Astrocyte (in vitro differentiated cells and primary cell): ENCODE measurements at regions not wholly inside any gene's neighbourhood (a gene's known extent, or its start where the extent isn't known, plus 50 kb on each side); places are given as distances from the start of the nearest gene placed in this dataset.

Experiments used
- DNase-seq: peaks from one replicate; pipeline ENCODE4 v3.0.0-alpha.2; 2010; ENCODE audit warnings: low read depth
- FAIRE-seq: peaks from 2 replicates; lab custom pipeline; 2011; peaks lifted over from hg19 to GRCh38; lab: Jason Lieb, UNC
- H2AFZ ChIP-seq: 2 replicates; pipeline ENCODE4 v1.6.0; 2012; ENCODE audit warnings: low read depth, low read length, inconsistent platforms
- H3K27ac ChIP-seq: 2 replicates; pipeline ENCODE4 v1.5.1; 2011; ENCODE audit warnings: low read depth, low read length, inconsistent platforms
- H3K27me3 ChIP-seq: 2 replicates; pipeline ENCODE4 v1.6.0; 2011; ENCODE audit warnings: low read length, inconsistent platforms; ENCODE audit not compliant: insufficient read depth
- H3K36me3 ChIP-seq: 2 replicates; pipeline ENCODE4 v1.5.1; 2011; ENCODE audit warnings: low read length, inconsistent platforms; ENCODE audit not compliant: insufficient read depth
- H3K4me1 ChIP-seq: 2 replicates; pipeline ENCODE4 v1.5.1; 2011; ENCODE audit warnings: low read length, inconsistent platforms; ENCODE audit not compliant: insufficient read depth
- H3K4me2 ChIP-seq: 2 replicates; pipeline ENCODE4 v1.6.0; 2012; ENCODE audit warnings: low read length, inconsistent platforms
- H3K4me3 ChIP-seq: 2 replicates; pipeline ENCODE4 v1.5.1; 2011; ENCODE audit warnings: low read depth, mild to moderate bottlenecking, low read length, inconsistent platforms; ENCODE audit not compliant: insufficient read depth
- H3K79me2 ChIP-seq: 2 replicates; pipeline ENCODE4 v1.6.0; 2012; ENCODE audit warnings: mild to moderate bottlenecking, low read length, inconsistent platforms; ENCODE audit not compliant: insufficient read depth
- H3K9ac ChIP-seq: 2 replicates; pipeline ENCODE4 v1.6.0; 2012; ENCODE audit warnings: mild to moderate bottlenecking, low read length, inconsistent platforms
- H3K9me3 ChIP-seq: 2 replicates; pipeline ENCODE4 v1.5.1; 2012; ENCODE audit warnings: low read depth, mild to moderate bottlenecking, low read length, inconsistent platforms; ENCODE audit not compliant: insufficient read depth
- H4K20me1 ChIP-seq: 2 replicates; pipeline ENCODE4 v1.6.0; 2012; ENCODE audit warnings: low read length, inconsistent platforms; ENCODE audit not compliant: insufficient read depth
- H3K27ac Mint-ChIP-seq: one replicate; pipeline ENCODE4 v1.8.0; 2021; ENCODE audit warnings: mild to moderate bottlenecking, mixed read lengths; ENCODE audit not compliant: unreplicated experiment
- H3K27me3 Mint-ChIP-seq: one replicate; pipeline ENCODE4 v1.8.0; 2021; ENCODE audit warnings: low read depth, mixed read lengths; ENCODE audit not compliant: unreplicated experiment
- H3K36me3 Mint-ChIP-seq: one replicate; pipeline ENCODE4 v1.8.0; 2021; ENCODE audit warnings: low read depth, mixed read lengths; ENCODE audit not compliant: unreplicated experiment
- H3K4me1 Mint-ChIP-seq: one replicate; pipeline ENCODE4 v1.8.0; 2021; ENCODE audit warnings: low read depth, mixed read lengths; ENCODE audit not compliant: unreplicated experiment
- H3K4me3 Mint-ChIP-seq: one replicate; pipeline ENCODE4 v1.8.0; 2021; ENCODE audit warnings: mild to moderate bottlenecking, moderate library complexity, mixed read lengths; ENCODE audit not compliant: unreplicated experiment
- H3K9me3 Mint-ChIP-seq: one replicate; pipeline ENCODE4 v1.8.0; 2021; ENCODE audit warnings: mild to moderate bottlenecking, mixed read lengths; ENCODE audit not compliant: unreplicated experiment
- EZH2 ChIP-seq: IDR thresholded peaks from 2 replicates; pipeline ENCODE4 v1.6.1; 2012; ENCODE audit warnings: mild to moderate bottlenecking, low read length, inconsistent platforms; ENCODE audit not compliant: insufficient read depth
- TF ChIP-seq, protein P1 (sequence below): IDR thresholded peaks from 2 replicates; pipeline ENCODE4 v1.5.1; 2011; ENCODE audit warnings: low read depth, mild to moderate bottlenecking, inconsistent platforms, low read length, moderate library complexity; ENCODE audit not compliant: insufficient read depth

DNA sequence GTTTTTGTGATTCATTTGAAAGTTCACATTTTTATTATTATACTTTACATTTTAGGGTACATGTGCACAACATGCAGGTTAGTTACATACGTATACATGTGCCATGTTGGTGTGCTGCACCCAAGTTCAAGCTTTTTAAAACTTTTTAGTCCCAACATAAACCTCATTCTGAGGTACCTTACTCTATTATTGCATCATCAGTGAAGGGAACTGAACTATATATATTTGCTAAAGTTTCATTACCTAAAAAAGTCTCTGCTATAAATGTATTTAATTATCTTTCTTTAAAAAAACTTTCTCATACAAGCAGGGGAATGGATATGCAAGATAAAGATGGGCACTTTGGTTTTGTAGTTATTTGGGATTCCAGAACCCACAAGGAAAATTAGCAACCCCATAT is 931.4 kb upstream of the ADGRL2 start:
- no peak overlapping the region for H3K9ac ChIP-seq
- H3K36me3 ChIP-seq: no peaks in the 10 kb centered on the region
- no peaks in the 10 kb centered on the region for H3K4me1 ChIP-seq
- no peak overlapping the region for H2AFZ ChIP-seq
- H3K4me1 Mint-ChIP-seq: peaks cover 2% of the 10 kb centered on the region
- H3K27ac Mint-ChIP-seq: no peak overlapping the region
- H3K36me3 Mint-ChIP-seq: no peaks in the 10 kb centered on the region
- no peaks in the 10 kb centered on the region for H3K9me3 ChIP-seq
- no peaks in the 10 kb centered on the region for H3K9me3 Mint-ChIP-seq
- no peaks in the 10 kb centered on the region for H3K27me3 ChIP-seq
- no peaks in the 10 kb centered on the region for H3K79me2 ChIP-seq
- no peak overlapping the region for H3K4me3 Mint-ChIP-seq
- H3K4me3 ChIP-seq: no peak overlapping the region
- no peaks in the 10 kb centered on the region for H3K27me3 Mint-ChIP-seq
- no peak for FAIRE-seq
- H4K20me1 ChIP-seq: no peaks in the 10 kb centered on the region
- TF ChIP-seq EZH2: no peak
- TF ChIP-seq, protein P1, sequence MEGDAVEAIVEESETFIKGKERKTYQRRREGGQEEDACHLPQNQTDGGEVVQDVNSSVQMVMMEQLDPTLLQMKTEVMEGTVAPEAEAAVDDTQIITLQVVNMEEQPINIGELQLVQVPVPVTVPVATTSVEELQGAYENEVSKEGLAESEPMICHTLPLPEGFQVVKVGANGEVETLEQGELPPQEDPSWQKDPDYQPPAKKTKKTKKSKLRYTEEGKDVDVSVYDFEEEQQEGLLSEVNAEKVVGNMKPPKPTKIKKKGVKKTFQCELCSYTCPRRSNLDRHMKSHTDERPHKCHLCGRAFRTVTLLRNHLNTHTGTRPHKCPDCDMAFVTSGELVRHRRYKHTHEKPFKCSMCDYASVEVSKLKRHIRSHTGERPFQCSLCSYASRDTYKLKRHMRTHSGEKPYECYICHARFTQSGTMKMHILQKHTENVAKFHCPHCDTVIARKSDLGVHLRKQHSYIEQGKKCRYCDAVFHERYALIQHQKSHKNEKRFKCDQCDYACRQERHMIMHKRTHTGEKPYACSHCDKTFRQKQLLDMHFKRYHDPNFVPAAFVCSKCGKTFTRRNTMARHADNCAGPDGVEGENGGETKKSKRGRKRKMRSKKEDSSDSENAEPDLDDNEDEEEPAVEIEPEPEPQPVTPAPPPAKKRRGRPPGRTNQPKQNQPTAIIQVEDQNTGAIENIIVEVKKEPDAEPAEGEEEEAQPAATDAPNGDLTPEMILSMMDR: no peak
- DNase-seq: no peak
- H3K27ac ChIP-seq: no peak overlapping the region
- no peak overlapping the region for H3K4me2 ChIP-seq

DNA sequence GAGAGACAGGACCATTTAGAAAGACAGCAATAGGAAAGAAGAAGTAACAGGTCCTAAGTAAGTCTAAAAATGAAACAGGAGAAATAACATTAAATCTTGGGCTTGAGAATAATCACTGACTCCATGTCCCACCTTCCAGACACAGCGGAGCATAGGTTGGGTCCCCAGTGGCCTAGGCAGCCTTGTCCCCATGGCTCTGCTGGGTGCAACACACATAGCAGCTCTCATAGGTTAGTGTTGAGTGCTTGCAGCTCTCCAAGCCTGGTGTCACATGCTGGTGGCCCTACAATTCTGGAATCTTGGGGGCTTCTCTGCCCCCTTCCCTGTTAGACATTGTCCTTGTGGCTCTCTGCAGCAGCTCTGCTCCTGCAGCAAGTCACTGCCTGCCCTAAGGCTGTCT is 952.8 kb upstream of the ADGRL2 start:
- no peaks in the 10 kb centered on the region for H3K79me2 ChIP-seq
- H3K4me3 Mint-ChIP-seq: no peak overlapping the region
- H3K9ac ChIP-seq: no peak overlapping the region
- no peaks in the 10 kb centered on the region for H3K36me3 Mint-ChIP-seq
- no peaks in the 10 kb centered on the region for H3K27me3 Mint-ChIP-seq
- DNase-seq (no peak), FAIRE-seq (no peak)
- no peak for TF ChIP-seq EZH2
- TF ChIP-seq, protein P1: no peak
- H3K4me1 Mint-ChIP-seq: no peaks in the 10 kb centered on the region
- H3K36me3 ChIP-seq: no peaks in the 10 kb centered on the region
- H3K4me2 ChIP-seq: no peak overlapping the region
- no peaks in the 10 kb centered on the region for H4K20me1 ChIP-seq
- no peak overlapping the region for H3K27ac ChIP-seq
- no peak overlapping the region for H3K27ac Mint-ChIP-seq
- H3K4me1 ChIP-seq: no peaks in the 10 kb centered on the region
- H3K9me3 Mint-ChIP-seq: no peaks in the 10 kb centered on the region
- H3K4me3 ChIP-seq: no peak overlapping the region
- H3K27me3 ChIP-seq: no peaks in the 10 kb centered on the region
- H3K9me3 ChIP-seq: no peaks in the 10 kb centered on the region
- H2AFZ ChIP-seq: no peak overlapping the region

DNA sequence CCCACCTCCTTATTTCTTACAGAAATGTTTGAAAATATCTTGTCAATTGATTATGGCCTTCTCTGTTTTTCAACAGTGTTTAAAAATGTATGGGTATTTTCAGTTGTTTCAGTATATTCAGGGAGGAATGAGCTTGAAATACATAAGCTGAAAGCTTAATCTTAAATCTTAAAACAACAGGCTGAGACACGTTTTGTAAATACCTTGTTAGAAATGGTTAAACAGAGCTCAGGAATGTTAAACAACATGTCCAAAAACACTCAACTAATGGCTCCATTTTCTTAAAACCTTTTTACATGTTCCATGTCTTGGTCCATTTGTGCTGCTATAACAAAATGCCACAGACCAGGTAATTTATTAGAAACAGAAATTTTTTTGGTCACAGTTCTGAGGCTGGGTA is 953.8 kb upstream of the ADGRL2 start:
- Histone ChIP-seq H2AFZ (no peak overlapping the region), H3K36me3 (no peaks in the 10 kb centered on the region), H3K4me1 (no peaks in the 10 kb centered on the region), H3K27me3 (no peaks in the 10 kb centered on the region), H4K20me1 (no peaks in the 10 kb centered on the region), H3K27ac (no peak overlapping the region), H3K4me3 (no peak overlapping the region), H3K79me2 (no peaks in the 10 kb centered on the region), H3K9me3 (no peaks in the 10 kb centered on the region), H3K9ac (no peak overlapping the region), H3K4me2 (no peak overlapping the region)
- Mint-ChIP-seq H3K4me1 (no peaks in the 10 kb centered on the region), H3K36me3 (no peaks in the 10 kb centered on the region), H3K27ac (no peak overlapping the region), H3K9me3 (no peaks in the 10 kb centered on the region), H3K27me3 (no peaks in the 10 kb centered on the region), H3K4me3 (no peak overlapping the region)
- TF ChIP-seq, protein P1: no peak
- no peak for TF ChIP-seq EZH2
- no peak for DNase-seq
- FAIRE-seq: no peak
